ENCODE measurements at regions not wholly inside any gene's neighbourhood (a gene's known extent, or its start where the extent isn't known, plus 50 kb on each side); places are given as distances from the start of the nearest gene placed in this dataset.

DNA sequence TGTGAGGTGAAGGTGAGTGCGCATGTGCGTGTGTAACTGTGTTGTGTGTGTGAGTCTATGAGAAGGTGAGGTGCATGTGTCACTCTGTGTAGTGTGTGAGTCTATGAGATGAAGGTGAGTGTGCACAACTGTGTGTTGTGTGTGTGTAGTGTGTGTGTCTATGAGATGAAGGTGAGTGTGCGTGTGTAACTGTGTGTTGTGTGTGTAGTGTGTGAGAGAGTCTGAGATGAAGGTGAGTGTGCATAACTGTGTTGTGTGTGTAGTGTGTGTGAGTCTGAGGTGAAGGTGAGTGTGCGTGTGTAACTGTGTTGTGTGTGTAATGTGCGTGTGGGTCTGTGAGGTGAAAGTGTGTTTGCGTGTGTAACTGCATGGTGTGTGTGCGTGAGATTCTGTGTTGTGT, 154.0 kb downstream of the FOXD2 start:
- TF ChIP-seq, protein P1, sequence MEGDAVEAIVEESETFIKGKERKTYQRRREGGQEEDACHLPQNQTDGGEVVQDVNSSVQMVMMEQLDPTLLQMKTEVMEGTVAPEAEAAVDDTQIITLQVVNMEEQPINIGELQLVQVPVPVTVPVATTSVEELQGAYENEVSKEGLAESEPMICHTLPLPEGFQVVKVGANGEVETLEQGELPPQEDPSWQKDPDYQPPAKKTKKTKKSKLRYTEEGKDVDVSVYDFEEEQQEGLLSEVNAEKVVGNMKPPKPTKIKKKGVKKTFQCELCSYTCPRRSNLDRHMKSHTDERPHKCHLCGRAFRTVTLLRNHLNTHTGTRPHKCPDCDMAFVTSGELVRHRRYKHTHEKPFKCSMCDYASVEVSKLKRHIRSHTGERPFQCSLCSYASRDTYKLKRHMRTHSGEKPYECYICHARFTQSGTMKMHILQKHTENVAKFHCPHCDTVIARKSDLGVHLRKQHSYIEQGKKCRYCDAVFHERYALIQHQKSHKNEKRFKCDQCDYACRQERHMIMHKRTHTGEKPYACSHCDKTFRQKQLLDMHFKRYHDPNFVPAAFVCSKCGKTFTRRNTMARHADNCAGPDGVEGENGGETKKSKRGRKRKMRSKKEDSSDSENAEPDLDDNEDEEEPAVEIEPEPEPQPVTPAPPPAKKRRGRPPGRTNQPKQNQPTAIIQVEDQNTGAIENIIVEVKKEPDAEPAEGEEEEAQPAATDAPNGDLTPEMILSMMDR (IDR thresholded peaks at IDR 0.05) = no peak
- TF ChIP-seq POLR2A (IDR thresholded peaks at IDR 0.05) (no peak), EP300 (IDR thresholded peaks at IDR 0.05) (no peak), POLR2AphosphoS5 (IDR thresholded peaks at IDR 0.05) (no peak)

Data from gastroesophageal sphincter (tissue), 3 donors.